ENCODE measurements at regions not wholly inside any gene's neighbourhood (a gene's known extent, or its start where the extent isn't known, plus 50 kb on each side); places are given as distances from the start of the nearest gene placed in this dataset.

- peak; percentile 95 for DNase-seq (ENCODE audit: low read depth)
Observed at GRCh38 chr13:80037505-80037888, 303.4 kb downstream of the SPRY2 start.

- DNase-seq (ENCODE audit: low read depth) = no peak
Observed at GRCh38 chr13:80036845-80037504, 304.0 kb downstream of the SPRY2 start.

GRCh38 chr13:80035096-80035495, 305.8 kb downstream of the SPRY2 start:
- DNase-seq (ENCODE audit: low read depth) = no peak

- no peak for DNase-seq (ENCODE audit: low read depth)
Observed at GRCh38 chr13:80033951-80034350, 307.0 kb downstream of the SPRY2 start.

- DNase-seq (ENCODE audit: low read depth) = peak; percentile 90
Observed at GRCh38 chr13:80033286-80033685, 307.6 kb downstream of the SPRY2 start.

- DNase-seq (ENCODE audit: low read depth) = peak; percentile 84
Observed at GRCh38 chr13:80030491-80030890, 310.4 kb downstream of the SPRY2 start.

GRCh38 chr13:80029170-80029569, 311.8 kb downstream of the SPRY2 start:
- no peak for DNase-seq (ENCODE audit: low read depth)

GRCh38 chr13:80022146-80022545, 318.8 kb downstream of the SPRY2 start:
- no peak for DNase-seq (ENCODE audit: low read depth)

GRCh38 chr13:80012251-80012650, 328.7 kb downstream of the SPRY2 start:
- DNase-seq (ENCODE audit: low read depth) = peak; percentile 39

GRCh38 chr13:80011448-80012212, 329.3 kb downstream of the SPRY2 start:
- DNase-seq (ENCODE audit: low read depth) = no peak

GRCh38 chr13:80010846-80011245, 330.1 kb downstream of the SPRY2 start:
- no peak for DNase-seq (ENCODE audit: low read depth)

GRCh38 chr13:80010286-80010831, 330.6 kb downstream of the SPRY2 start:
- DNase-seq (ENCODE audit: low read depth) = no peak

GRCh38 chr13:80009760-80010159, 331.2 kb downstream of the SPRY2 start:
- no peak for DNase-seq (ENCODE audit: low read depth)

GRCh38 chr13:80006940-80007339, 334.0 kb downstream of the SPRY2 start:
- DNase-seq (ENCODE audit: low read depth) = no peak

- no peak for DNase-seq (ENCODE audit: low read depth)
Observed at GRCh38 chr13:80001510-80001842, 339.4 kb downstream of the SPRY2 start.

GRCh38 chr13:80000684-80001509, 340.0 kb downstream of the SPRY2 start:
- DNase-seq (ENCODE audit: low read depth) = no peak

- no peak for DNase-seq (ENCODE audit: low read depth)
Observed at GRCh38 chr13:79999601-80000000, 341.3 kb downstream of the SPRY2 start.

- no peak for DNase-seq (ENCODE audit: low read depth)
Observed at GRCh38 chr13:79998381-79998880, 342.5 kb downstream of the SPRY2 start.

GRCh38 chr13:79997244-79997643, 343.7 kb downstream of the SPRY2 start:
- no peak for DNase-seq (ENCODE audit: low read depth)

GRCh38 chr13:79995334-79995733, 345.6 kb downstream of the SPRY2 start:
- peak; percentile 92 for DNase-seq (ENCODE audit: low read depth)

- no peak for DNase-seq (ENCODE audit: low read depth)
Observed at GRCh38 chr13:79992111-79992510, 348.8 kb downstream of the SPRY2 start.

- DNase-seq (ENCODE audit: low read depth) = no peak
Observed at GRCh38 chr13:79990048-79990447, 350.9 kb downstream of the SPRY2 start.
